HFFc6 (cell line): ENCODE measurements at regions not wholly inside any gene's neighbourhood (a gene's known extent, or its start where the extent isn't known, plus 50 kb on each side); places are given as distances from the start of the nearest gene placed in this dataset.

Experiments used
- DNase-seq: peaks from one replicate; pipeline ENCODE4 v3.0.0-alpha.2; 2018
- H3K27ac Mint-ChIP-seq: 2 replicates; pipeline ENCODE4 v1.8.0; 2020; ENCODE audit warnings: mild to moderate bottlenecking, mixed read lengths
- H3K27me3 Mint-ChIP-seq: 2 replicates; pipeline ENCODE4 v1.8.0; 2021; ENCODE audit warnings: mild to moderate bottlenecking, moderate library complexity, mixed read lengths; ENCODE audit not compliant: insufficient read depth
- H3K36me3 Mint-ChIP-seq: 2 replicates; pipeline ENCODE4 v1.8.0; 2021; ENCODE audit warnings: low read depth, mixed read lengths
- H3K4me1 Mint-ChIP-seq: 2 replicates; pipeline ENCODE4 v1.8.0; 2020; ENCODE audit warnings: low read depth, mixed read lengths
- H3K4me3 Mint-ChIP-seq: 2 replicates; pipeline ENCODE4 v1.8.0; 2020; ENCODE audit warnings: mild to moderate bottlenecking, moderate library complexity, mixed read lengths
- H3K9me3 Mint-ChIP-seq: 2 replicates; pipeline ENCODE4 v1.8.0; 2020; ENCODE audit warnings: mild to moderate bottlenecking, mixed read lengths
- TF ChIP-seq, protein P1 (sequence below): fragments of 200-600 bp; sonication (generic); IDR thresholded peaks from 2 replicates; pipeline ENCODE4 v1.5.0; 2021; ENCODE audit warnings: antibody characterized with exemption, mild to moderate bottlenecking

GRCh38 chr16:80147026-80147655 is 393.7 kb upstream of the DYNLRB2 start:
- Mint-ChIP-seq H3K4me3 (0 out of 2 replicates have a peak overlapping the region, but pooled peaks have one; percentile 6), H3K27me3 (peaks cover 13% of the 10 kb centered on the region), H3K4me1 (peaks cover 41% of the 10 kb centered on the region), H3K9me3 (no peaks in the 10 kb centered on the region), H3K36me3 (no peaks in the 10 kb centered on the region), H3K27ac (no peak overlapping the region)
- TF ChIP-seq, protein P1, sequence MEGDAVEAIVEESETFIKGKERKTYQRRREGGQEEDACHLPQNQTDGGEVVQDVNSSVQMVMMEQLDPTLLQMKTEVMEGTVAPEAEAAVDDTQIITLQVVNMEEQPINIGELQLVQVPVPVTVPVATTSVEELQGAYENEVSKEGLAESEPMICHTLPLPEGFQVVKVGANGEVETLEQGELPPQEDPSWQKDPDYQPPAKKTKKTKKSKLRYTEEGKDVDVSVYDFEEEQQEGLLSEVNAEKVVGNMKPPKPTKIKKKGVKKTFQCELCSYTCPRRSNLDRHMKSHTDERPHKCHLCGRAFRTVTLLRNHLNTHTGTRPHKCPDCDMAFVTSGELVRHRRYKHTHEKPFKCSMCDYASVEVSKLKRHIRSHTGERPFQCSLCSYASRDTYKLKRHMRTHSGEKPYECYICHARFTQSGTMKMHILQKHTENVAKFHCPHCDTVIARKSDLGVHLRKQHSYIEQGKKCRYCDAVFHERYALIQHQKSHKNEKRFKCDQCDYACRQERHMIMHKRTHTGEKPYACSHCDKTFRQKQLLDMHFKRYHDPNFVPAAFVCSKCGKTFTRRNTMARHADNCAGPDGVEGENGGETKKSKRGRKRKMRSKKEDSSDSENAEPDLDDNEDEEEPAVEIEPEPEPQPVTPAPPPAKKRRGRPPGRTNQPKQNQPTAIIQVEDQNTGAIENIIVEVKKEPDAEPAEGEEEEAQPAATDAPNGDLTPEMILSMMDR = no peak
- DNase-seq = no peak

DNA sequence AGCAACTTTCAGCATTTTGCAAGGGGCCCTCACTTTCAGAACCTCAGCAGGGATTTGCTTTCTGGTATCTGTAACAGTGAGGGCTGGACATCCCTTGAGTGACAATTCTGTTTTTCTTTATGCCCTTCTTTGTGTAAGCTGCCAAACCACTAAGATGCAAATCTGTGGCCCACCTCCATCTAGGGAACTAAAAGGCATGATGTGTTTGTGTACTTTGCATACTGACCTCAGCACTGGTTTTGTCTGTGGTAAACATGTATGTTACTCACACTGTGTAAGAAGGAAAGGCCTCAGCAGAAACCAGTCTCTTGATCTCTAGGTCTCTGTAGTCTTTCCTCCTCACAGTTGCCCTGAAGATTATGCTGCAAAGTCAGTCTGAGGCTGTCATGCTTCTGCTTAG is 396.6 kb upstream of the DYNLRB2 start:
- TF ChIP-seq, protein P1 = no peak
- no peaks in the 10 kb centered on the region for H3K9me3 Mint-ChIP-seq
- no peak for DNase-seq
- peaks cover 24% of the 10 kb centered on the region for H3K27me3 Mint-ChIP-seq
- no peaks in the 10 kb centered on the region for H3K36me3 Mint-ChIP-seq
- H3K4me1 Mint-ChIP-seq = peaks cover 19% of the 10 kb centered on the region
- H3K4me3 Mint-ChIP-seq = no peak overlapping the region
- no peak overlapping the region for H3K27ac Mint-ChIP-seq

GRCh38 chr16:80142940-80143339 is 397.9 kb upstream of the DYNLRB2 start:
- no peaks in the 10 kb centered on the region for H3K9me3 Mint-ChIP-seq

GRCh38 chr16:80142281-80142680 is 398.5 kb upstream of the DYNLRB2 start:
- TF ChIP-seq, protein P1 = no peak
- Mint-ChIP-seq H3K27ac (no peak overlapping the region), H3K27me3 (peaks cover 22% of the 10 kb centered on the region), H3K4me3 (no peak overlapping the region; the same call in 1 of the 2 replicates), H3K9me3 (no peaks in the 10 kb centered on the region; the same call in 1 of the 2 replicates), H3K36me3 (no peaks in the 10 kb centered on the region), H3K4me1 (peaks cover 14% of the 10 kb centered on the region)
- DNase-seq = no peak

More at GRCh38 chr16:80142940-80143339, 397.9 kb upstream of the DYNLRB2 start:
- H3K27ac Mint-ChIP-seq = no peak overlapping the region
- peaks cover 19% of the 10 kb centered on the region for H3K4me1 Mint-ChIP-seq
- TF ChIP-seq, protein P1 = no peak
- DNase-seq = no peak
- H3K36me3 Mint-ChIP-seq = no peaks in the 10 kb centered on the region
- H3K4me3 Mint-ChIP-seq = no peak overlapping the region
- peaks cover 24% of the 10 kb centered on the region for H3K27me3 Mint-ChIP-seq

GRCh38 chr16:80129791-80130190 is 411.0 kb upstream of the DYNLRB2 start:
- H3K9me3 Mint-ChIP-seq = no peaks in the 10 kb centered on the region
- H3K4me1 Mint-ChIP-seq = no peaks in the 10 kb centered on the region
- H3K36me3 Mint-ChIP-seq = no peaks in the 10 kb centered on the region
- TF ChIP-seq, protein P1 = no peak
- H3K4me3 Mint-ChIP-seq = no peak overlapping the region
- H3K27ac Mint-ChIP-seq = no peak overlapping the region
- peaks cover 14% of the 10 kb centered on the region; the same call in 1 of the 2 replicates for H3K27me3 Mint-ChIP-seq
- no peak for DNase-seq
